ENCODE measurements at regions not wholly inside any gene's neighbourhood (a gene's known extent, or its start where the extent isn't known, plus 50 kb on each side); places are given as distances from the start of the nearest gene placed in this dataset.

DNA sequence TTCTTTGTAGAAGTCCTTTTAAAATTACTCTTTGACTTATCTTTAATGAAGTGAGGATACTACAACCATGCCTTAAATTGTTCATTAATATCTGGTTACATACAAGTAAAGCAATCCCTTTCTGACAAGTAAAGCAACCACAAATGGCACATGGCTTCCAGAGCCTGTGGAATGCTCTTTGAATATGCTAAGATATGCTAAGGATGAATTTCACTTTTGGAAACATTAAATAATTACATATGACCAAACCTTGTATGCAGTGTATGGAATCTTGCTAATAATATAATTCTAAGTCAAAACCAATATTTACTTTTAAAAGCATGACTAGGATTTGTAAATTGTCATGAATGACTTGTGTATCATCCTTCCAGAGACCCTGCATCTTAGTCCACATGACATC is 1711.2 kb upstream of the CELF4 start (continued):
- TF ChIP-seq, protein P1, sequence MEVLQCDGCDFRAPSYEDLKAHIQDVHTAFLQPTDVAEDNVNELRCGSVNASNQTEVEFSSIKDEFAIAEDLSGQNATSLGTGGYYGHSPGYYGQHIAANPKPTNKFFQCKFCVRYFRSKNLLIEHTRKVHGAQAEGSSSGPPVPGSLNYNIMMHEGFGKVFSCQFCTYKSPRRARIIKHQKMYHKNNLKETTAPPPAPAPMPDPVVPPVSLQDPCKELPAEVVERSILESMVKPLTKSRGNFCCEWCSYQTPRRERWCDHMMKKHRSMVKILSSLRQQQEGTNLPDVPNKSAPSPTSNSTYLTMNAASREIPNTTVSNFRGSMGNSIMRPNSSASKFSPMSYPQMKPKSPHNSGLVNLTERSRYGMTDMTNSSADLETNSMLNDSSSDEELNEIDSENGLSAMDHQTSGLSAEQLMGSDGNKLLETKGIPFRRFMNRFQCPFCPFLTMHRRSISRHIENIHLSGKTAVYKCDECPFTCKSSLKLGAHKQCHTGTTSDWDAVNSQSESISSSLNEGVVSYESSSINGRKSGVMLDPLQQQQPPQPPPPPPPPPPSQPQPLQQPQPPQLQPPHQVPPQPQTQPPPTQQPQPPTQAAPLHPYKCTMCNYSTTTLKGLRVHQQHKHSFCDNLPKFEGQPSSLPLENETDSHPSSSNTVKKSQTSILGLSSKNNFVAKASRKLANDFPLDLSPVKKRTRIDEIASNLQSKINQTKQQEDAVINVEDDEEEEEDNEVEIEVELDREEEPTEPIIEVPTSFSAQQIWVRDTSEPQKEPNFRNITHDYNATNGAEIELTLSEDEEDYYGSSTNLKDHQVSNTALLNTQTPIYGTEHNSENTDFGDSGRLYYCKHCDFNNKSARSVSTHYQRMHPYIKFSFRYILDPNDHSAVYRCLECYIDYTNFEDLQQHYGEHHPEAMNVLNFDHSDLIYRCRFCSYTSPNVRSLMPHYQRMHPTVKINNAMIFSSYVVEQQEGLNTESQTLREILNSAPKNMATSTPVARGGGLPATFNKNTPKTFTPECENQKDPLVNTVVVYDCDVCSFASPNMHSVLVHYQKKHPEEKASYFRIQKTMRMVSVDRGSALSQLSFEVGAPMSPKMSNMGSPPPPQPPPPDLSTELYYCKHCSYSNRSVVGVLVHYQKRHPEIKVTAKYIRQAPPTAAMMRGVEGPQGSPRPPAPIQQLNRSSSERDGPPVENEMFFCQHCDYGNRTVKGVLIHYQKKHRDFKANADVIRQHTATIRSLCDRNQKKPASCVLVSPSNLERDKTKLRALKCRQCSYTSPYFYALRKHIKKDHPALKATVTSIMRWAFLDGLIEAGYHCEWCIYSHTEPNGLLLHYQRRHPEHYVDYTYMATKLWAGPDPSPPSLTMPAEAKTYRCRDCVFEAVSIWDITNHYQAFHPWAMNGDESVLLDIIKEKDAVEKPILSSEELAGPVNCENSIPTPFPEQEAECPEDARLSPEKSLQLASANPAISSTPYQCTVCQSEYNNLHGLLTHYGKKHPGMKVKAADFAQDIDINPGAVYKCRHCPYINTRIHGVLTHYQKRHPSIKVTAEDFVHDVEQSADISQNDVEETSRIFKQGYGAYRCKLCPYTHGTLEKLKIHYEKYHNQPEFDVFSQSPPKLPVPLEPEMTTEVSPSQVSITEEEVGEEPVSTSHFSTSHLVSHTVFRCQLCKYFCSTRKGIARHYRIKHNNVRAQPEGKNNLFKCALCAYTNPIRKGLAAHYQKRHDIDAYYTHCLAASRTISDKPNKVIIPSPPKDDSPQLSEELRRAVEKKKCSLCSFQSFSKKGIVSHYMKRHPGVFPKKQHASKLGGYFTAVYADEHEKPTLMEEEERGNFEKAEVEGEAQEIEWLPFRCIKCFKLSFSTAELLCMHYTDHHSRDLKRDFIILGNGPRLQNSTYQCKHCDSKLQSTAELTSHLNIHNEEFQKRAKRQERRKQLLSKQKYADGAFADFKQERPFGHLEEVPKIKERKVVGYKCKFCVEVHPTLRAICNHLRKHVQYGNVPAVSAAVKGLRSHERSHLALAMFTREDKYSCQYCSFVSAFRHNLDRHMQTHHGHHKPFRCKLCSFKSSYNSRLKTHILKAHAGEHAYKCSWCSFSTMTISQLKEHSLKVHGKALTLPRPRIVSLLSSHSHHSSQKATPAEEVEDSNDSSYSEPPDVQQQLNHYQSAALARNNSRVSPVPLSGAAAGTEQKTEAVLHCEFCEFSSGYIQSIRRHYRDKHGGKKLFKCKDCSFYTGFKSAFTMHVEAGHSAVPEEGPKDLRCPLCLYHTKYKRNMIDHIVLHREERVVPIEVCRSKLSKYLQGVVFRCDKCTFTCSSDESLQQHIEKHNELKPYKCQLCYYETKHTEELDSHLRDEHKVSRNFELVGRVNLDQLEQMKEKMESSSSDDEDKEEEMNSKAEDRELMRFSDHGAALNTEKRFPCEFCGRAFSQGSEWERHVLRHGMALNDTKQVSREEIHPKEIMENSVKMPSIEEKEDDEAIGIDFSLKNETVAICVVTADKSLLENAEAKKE (CRISPR knock-in tag; IDR thresholded peaks at IDR 0.05): no peak
- no peak for TF ChIP-seq ZNF331 (CRISPR knock-in tag; IDR thresholded peaks at IDR 0.05; ENCODE audit: low read depth)
- no peak for TF ChIP-seq EZH2 (IDR thresholded peaks at IDR 0.05; ENCODE audit: low read depth, unreplicated experiment)
- TF ChIP-seq ZNF114 (CRISPR knock-in tag; IDR thresholded peaks at IDR 0.05): no peak
- TF ChIP-seq JUNB (IDR thresholded peaks at IDR 0.05; ENCODE audit: unreplicated experiment): no peak
- no peak for TF ChIP-seq CREB1 (CRISPR knock-in tag; IDR thresholded peaks at IDR 0.05; ENCODE audit: low read depth)

DNA sequence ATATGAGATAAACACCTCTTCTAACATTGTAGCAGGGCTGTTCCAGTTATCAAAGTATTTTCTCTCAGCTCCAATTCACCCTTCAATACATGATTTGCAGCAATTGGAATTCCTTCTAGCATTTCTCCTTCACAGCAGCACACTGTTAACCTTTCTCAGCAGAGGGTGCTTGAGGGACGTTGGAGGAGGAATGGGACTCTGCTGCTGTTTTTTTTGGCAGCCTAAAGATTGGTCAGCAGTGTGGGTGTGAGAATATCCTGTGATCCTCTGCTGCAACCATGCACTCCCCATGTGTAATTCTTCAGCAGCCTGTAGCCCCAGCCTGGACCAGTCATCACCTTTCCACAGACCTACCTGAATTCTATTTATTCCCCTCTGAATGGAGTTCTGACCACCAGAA is 1708.9 kb upstream of the CELF4 start:
- Histone ChIP-seq H3K4me1 (ENCODE audit: insufficient read depth) (peaks cover 18% of the 10 kb centered on the region; the same call in 1 of the 2 replicates), H3K36me3 (ENCODE audit: insufficient read depth) (no peaks in the 10 kb centered on the region), H3F3A (replicated peaks; ENCODE audit: low read depth) (no peaks in the 10 kb centered on the region), H3K27me3 (ENCODE audit: insufficient read depth) (no peaks in the 10 kb centered on the region), H3K4me2 (no peak overlapping the region), H4K20me1 (replicated peaks; ENCODE audit: insufficient read depth) (no peaks in the 10 kb centered on the region), H3K9me2 (ENCODE audit: insufficient read depth) (peaks cover 14% of the 10 kb centered on the region; the same call in 1 of the 2 replicates), H2AFZ (no peak overlapping the region), H3K4me3 (no peak overlapping the region), H3K27ac (ENCODE audit: low read depth) (no peak overlapping the region), H3K79me2 (replicated peaks; ENCODE audit: insufficient read depth) (no peaks in the 10 kb centered on the region)
- Mint-ChIP-seq H3K27me3 (ENCODE audit: insufficient read depth, low read depth, poor library complexity) (peaks cover 1% of the 10 kb centered on the region), H3K9me3 (no peaks in the 10 kb centered on the region; the same call in 2 of the 3 replicates), H3K36me3 (ENCODE audit: low read depth) (no peaks in the 10 kb centered on the region), H3K27ac (no peak overlapping the region), H3K4me3 (no peak overlapping the region), H3K4me1 (peaks cover 19% of the 10 kb centered on the region; the same call in 2 of the 3 replicates)
- ATAC-seq (no peak), DNase-seq (ENCODE audit: low spot score) (no peak)
- no peak for TF ChIP-seq NANOG (IDR thresholded peaks at IDR 0.05; ENCODE audit: borderline replicate concordance)
- TF ChIP-seq, protein P2, sequence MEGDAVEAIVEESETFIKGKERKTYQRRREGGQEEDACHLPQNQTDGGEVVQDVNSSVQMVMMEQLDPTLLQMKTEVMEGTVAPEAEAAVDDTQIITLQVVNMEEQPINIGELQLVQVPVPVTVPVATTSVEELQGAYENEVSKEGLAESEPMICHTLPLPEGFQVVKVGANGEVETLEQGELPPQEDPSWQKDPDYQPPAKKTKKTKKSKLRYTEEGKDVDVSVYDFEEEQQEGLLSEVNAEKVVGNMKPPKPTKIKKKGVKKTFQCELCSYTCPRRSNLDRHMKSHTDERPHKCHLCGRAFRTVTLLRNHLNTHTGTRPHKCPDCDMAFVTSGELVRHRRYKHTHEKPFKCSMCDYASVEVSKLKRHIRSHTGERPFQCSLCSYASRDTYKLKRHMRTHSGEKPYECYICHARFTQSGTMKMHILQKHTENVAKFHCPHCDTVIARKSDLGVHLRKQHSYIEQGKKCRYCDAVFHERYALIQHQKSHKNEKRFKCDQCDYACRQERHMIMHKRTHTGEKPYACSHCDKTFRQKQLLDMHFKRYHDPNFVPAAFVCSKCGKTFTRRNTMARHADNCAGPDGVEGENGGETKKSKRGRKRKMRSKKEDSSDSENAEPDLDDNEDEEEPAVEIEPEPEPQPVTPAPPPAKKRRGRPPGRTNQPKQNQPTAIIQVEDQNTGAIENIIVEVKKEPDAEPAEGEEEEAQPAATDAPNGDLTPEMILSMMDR (conservative IDR thresholded peaks at IDR 0.05; ENCODE audit: low read depth in 2 of 2): peak in 1 of 2 experiments; percentile 34; a peak in 2 of 4 replicates

Data from GM23338 (cell line).